HG02981 (cell line): ENCODE measurements at regions not wholly inside any gene's neighbourhood (a gene's known extent, or its start where the extent isn't known, plus 50 kb on each side); places are given as distances from the start of the nearest gene placed in this dataset.

Source experiments
- ATAC-seq: cut with Tn5 transposase; IDR thresholded peaks from one replicate; pipeline ENCODE4 v1.9.1; 2021; ENCODE audit warnings: mild to moderate bottlenecking, moderate library complexity; ENCODE audit not compliant: unreplicated experiment

DNA sequence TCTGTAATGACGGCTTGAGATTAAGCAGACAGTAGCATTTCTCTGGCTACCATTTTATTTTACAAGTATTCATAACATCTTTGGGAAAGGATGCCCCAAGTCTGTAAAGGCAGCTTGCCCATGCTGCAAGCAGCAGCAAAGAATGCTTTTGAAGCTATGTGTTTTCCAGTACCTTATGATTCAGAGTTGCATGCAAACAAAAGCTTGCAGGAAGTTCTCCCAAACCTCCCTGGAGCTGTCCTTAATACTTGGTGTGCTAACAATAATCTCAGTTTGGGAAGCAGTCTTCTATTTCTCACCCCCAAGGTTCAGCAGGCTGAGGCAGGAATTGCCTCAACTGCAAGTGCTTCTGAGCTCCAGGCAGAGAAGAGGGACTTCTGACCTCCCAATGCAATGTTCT, 60.8 kb downstream of the CCNA1 start:
- no peak for ATAC-seq

DNA sequence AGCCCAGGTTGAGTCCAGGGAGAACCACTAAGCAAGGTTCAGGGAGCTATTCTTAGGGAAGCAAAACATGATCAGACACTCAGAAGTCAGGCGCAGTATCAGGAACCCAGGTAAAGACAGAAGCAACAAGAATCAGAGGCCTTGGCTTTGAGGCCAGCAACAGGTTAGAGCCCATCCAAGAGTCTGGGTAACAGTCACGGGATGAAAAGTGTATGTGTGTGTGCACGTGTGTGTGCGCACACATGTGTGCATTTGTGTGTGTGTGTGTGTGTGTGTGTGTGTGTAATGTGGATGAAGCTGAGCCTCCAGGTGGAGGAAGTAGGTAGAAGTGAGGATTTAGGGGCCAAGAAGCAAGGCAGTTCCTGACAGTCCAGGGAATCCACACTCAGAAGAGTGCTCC, 63.1 kb downstream of the CCNA1 start:
- ATAC-seq = no peak

DNA sequence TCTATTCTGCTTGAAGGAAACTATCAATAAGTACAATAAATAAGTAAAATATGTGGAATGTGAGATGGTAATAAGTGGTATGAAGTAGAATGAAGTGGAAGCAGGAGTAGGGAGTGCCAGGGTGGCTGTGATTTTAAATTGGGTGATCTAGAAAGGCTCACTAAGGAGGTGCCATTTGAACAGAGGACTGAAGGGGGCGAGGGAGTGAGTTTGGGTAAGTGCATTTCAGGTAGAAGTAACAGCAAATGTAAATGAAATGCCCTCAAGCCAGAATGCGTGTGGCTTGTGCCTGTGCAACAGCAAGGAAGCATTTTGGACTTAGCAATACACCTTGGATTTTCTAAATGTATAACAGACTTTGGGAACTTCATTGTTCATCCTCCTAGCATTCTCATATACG, 77.1 kb downstream of the CCNA1 start:
- no peak for ATAC-seq

DNA sequence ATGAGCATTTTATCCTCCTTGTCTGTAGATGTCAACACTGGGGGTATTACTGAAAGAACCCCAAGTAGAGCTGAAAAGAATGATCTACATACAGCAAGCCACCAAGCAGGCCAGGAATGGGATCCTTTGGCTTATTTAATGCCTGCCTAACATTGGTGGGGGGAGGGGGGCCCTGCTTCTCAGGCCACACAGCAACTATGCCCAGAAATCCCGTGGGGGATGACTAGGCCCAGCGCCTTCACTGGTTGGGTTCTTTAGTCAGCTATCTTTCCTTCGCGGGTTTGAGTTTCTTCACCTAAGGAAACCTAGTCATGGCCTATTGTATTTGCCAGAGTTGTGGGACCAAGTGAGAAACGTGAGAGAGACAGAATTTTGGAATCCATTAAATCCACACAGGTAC, 80.5 kb downstream of the CCNA1 start:
- ATAC-seq = no peak

DNA sequence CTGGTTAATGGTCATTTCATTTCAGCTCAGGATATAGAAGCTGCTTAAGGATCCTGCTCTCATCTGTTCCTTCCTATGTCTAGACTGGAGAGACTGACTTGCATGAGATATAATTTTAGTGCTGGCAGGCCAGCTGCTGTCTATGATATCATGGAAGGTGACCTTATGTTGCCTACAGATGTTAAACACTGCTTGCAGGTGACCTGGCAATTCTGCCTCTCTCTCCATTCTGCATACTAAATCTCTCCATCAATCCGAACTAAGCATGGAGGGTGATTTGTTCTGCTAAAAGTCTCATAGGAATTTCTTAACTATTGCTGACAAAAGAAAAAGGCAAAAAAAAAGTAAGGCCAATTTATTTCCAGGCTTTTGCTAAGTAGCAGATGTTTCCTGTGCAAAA, 81.0 kb downstream of the CCNA1 start:
- ATAC-seq = no peak

DNA sequence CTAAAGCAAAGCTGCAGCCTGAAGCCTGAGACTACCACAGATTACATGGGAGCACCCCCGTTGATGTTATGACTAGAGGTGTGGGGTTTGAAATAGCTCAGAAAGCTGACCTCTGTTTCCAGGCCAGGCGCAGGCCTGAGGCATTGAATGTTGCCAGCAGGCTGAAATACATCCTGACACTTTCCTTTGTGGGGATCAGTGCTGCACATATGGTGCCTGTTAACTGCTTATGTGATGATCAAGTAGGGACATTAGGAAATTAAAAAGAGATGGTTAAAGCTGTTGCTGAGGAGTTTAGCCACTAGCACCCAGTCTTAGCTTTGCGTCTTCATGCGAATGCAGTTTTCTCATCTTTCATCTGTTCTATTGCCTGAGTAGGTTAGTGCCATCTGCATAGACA, 83.2 kb downstream of the CCNA1 start:
- ATAC-seq = no peak

DNA sequence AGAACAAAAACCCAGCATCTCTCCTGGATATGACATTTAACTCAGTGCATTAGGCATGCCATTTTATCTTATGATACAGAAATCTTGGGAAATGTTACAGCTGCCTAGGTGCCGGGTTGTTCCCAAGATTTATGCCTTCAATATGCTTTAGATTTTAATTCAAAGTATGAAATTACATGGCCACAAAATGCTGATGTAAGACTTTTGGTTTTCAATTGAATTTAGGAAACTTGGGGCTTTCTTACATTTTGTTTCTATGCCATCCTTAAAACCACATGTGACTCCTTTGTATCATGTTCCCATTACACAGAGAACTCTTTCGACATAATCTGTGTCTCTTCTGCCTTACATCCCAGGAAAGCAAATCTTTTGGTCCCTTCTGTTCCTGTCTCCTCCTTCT, 83.9 kb downstream of the CCNA1 start:
- no peak for ATAC-seq

DNA sequence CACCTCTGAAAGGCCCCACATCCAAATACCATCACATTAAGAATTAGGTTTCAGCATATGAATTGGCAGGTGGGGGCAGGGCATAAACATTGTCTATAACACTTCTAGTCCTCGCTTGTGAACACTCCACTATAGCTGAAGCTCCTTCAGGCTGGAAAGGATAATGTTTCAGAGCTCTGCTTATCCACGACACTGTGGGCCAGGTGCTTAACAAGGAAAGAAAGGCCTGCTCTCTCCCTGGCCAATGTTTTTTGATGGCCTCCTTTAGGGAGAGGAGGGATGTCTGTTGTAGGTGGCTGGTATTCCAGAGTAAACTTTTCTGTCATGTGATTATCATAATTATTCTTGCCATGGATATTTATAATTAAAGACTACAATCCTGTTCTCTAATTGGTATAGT, 86.4 kb downstream of the CCNA1 start:
- ATAC-seq = no peak

DNA sequence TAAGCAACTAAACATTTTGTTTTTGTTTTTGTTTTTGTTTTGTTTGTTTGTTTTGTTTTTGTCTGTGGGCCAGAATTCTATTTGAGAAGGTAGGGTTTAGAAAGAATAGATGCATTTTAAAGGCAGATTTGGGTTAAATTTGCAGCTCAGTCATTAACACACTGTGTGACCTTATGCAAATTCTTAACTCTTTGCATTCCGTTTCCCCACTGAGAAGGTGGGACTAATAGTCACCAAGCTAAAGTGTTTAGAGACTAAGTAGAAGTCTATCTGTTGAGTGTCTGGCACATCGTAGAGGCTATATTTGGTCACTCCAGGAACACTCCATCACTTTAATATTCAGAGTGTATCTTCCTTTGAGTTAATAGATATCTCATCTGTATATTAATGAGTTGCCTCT, 87.1 kb downstream of the CCNA1 start:
- no peak for ATAC-seq

DNA sequence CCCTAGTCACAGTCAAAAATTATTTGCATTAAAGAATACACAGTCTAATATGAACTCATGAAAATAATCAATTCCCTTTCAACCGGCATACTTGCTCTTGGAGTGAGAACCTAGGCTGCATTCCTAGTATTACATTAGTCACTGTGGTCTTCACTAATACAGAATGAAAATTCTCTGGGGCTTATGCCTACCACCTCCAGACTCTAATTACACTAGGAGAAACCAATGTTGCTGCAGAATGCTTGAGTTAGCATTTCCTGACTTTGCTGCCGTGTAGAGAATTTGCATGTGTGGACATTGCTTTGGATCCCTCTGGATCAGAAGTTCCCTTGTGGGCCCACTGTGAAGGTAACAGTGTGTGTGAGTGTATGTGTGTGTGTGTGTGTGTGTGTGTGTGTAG, 87.8 kb downstream of the CCNA1 start:
- ATAC-seq = no peak

DNA sequence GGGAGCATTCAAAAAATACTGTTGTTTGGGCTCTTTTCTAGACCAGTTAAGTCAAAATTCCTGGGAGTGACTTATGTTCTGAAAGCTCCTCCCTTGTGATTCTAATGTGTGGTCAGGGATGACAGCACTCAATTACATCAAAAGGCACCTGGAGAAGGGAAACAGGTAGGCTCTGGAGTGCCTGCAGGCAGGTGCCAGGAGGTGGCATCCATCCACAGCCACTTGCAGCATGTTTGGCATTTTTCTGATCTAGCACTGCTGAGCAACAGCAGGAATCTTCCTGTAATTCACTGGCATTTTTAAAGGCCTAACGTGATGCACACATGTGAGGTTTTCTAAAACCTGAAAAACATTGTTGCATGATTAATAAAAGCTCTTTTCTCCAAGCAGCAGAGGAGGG, 94.6 kb downstream of the CCNA1 start:
- ATAC-seq = no peak

DNA sequence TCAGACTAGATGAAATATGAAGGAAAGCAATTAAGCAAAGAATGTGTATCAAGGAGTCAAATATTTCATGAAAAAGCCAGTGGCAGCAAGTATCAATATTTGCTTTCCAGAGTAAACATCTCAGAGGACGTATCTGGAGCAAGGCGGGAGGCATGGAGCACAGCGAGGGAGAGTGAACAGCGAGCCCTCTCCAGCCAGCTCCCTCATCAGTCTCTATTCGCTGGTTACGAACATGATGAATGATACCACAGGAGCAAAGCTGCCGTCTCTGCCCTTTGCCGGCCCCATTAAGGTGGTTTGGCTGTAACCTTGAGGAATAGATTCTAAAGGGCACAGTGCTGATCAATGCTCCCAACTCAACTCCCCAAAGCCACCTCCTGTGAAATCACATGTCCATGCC, 95.8 kb downstream of the CCNA1 start:
- no peak for ATAC-seq

DNA sequence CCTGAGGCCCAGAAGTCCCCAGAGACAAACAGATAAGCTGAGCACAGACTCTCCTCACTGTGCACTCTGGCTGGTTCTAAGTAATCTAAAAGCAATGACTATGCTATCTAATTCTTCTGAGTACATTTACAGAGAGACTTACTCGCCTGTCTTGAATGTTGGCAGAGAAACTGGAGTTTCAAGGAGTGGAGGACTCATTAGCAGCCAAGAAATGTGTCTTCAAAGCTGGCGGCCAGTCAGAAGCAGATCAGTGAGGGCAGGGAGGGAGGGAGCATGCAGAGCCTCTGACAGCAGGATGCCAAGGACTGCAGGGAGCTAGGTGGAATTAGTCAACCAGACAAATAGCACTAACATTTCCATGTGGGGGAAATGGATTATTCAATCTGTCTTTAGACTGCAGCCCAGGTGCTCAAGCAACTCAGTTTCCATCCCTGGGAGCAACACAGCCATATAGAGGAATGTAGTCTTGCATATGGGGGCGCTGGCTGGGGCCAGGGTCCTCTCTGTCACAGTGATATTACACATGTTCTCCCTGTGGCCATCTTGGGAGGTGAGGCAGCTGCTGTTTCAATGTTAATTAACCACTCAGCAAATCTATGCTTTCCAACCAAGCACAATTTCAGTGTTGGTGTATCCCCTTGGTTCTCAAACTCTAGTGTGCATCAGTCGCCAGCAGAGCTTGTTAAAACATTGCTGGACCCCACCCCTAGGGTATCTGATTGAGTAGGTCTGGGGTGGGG, 97.9 kb downstream of the CCNA1 start:
- ATAC-seq = no peak

DNA sequence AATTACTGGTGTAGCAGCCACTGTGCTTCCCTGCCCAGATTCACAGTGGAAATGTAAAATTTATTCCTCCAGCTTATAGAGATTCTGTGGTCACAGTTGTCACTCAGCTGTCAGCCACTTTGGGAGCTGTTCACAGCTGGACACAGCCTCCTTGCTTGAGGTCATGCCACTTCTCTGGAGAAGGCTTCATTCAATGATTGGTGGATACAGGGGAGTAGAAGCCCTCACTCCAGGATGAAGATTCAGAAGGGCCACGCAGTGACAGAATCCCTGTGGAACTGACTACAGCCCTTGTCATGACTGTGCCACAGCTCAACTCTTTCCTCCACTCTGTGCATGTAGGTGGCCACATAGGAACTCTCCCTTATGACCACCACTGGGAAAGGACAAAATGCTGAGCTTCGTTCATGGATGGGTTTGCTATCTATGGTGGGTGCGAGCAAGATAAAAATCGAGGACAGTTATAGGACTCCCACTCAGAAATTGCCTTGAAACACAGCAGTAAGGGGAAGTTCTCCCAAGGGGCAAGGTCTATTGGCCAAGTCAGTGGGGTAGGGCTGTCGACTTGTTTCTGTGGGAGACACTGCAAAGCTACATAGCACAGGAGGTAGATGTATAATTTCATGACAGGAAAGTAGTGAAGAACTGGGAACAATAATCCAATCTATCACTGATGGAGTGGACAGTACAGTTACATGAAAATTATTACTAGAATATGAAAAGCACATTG, 98.7 kb downstream of the CCNA1 start:
- ATAC-seq = no peak

DNA sequence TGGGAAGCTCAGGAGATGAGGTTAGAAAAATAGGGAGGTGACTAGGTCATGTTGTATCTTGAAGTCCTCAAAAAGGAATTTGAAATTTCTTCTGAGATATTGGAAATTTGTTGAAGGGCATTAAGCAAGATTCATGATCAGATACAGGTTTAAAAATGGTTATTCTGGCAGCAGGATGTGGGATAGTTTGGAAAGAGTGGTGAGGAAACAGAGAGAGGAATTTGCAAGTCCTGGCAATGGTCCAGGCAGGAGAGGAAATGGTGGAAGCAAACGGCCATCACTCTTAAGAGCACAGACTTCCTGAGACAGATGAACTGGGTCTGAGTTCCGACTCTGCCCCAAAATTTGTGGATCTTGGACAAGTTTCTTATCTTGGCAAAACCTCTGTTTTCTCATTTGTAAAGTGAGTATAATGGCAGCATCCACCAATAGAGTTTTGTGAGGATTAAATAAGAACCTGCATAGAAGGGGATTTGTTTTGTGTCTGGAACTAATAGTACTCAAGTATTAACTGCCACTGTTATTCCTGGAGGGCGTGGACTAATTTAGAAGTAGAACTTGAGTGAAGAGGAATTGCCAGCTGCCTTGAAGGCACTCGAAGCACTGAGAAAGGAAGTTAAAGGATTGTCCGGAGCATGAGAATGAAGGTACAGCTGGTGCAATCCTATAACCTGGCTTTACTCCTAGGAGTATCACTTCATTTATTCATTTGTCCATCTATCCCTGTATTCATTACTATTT, 99.6 kb downstream of the CCNA1 start:
- no peak for ATAC-seq

DNA sequence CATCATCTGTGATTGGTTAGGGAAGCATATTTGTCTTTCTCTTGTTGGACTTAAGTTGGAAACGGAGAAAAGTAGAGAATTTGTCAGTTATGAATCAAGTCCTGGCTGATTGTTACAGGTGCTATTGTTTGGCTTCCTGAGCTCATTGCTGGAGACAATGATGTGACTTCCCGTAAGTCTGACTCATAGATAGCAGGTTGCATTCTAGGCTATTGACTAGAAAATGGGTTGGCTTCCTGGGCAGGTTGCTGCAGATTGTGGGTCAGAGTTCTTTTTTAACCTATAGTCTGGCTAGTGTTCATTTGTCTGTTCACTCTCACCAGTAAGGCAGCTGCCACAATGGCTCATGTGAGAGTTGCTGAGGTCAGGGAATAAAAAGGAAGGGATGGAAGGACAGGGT, 101.5 kb downstream of the CCNA1 start:
- no peak for ATAC-seq

DNA sequence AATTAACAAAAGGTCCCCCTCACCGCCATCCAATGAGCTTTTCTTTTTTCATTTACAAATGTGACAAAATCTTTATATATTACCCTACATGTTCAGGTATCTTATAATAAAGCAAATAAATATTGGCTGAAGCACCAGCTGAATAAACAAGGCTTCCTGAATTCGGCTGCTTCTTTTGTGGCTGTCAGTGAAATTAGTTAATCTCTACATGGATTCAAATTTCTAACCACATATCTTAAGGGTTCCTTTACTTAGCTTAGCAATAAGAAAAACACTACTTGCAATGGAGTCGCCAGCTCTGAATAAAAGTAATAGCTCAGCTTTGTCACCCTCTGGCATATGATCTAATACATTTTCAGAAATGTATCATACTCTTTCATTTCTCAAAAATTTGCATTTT, 104.3 kb downstream of the CCNA1 start:
- ATAC-seq = no peak

DNA sequence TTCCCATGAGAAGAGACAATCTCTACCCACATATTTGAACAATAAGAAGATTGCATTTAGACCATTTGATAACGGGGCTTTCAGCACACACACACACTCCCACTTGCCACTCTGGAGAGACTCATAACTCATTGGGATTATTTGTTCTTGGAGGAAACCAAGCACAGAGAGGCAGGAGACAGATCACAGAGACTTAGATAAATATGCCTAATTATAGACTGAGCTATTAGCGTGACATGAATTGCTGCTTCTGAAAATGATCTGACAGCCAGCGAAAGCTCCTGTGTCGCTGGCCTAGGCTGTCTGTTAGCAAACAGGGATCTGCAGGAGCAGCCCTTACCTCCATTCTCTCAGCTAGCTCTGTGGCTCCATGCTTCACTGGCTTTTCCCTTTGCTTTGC, 111.4 kb downstream of the CCNA1 start:
- no peak for ATAC-seq

DNA sequence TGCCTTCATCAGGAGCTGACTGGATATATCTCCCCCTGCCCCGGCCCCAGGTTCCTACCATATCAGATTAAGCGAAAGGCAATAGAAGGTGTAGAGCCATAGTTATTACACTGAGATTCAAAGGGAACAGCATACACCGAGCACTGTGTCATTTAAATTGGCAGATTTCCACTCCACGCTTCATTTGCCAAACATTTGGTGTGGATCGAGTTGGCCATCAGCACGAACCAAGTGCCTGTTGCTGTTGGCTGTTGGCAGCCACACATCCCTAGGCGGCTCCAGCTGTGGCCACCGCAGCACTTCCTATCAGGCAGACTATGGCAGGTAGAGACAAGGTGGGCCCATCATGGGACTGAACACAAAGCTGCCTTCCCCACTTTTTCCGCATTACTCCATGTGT, 115.8 kb downstream of the CCNA1 start:
- ATAC-seq = no peak

DNA sequence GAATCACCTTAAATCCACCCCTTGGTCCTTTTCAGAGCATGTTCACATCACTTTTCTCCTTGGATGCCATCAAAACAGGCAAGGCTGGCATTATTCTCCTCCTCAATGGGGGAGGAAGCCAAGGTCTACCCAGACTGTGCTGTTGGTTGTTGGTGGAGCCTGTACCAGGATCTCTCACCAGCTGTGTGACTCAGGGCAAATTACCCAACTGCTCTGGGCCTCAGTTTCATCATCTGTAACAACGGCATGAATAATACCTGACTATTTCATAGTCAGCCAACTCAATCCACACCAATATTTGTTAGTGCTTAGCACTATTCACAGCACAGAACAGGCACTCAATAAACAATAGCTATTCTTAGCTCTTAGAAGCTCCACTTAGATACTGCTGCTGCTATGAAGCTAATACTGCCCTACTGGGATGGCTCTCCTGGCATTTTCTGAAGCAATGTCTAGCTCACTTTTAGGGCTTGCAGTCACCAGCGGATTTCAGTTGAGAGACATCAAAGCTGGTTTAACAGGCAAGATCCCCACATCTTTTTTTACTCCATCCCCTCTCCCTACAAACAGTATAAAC, 116.9 kb downstream of the CCNA1 start:
- ATAC-seq = no peak

DNA sequence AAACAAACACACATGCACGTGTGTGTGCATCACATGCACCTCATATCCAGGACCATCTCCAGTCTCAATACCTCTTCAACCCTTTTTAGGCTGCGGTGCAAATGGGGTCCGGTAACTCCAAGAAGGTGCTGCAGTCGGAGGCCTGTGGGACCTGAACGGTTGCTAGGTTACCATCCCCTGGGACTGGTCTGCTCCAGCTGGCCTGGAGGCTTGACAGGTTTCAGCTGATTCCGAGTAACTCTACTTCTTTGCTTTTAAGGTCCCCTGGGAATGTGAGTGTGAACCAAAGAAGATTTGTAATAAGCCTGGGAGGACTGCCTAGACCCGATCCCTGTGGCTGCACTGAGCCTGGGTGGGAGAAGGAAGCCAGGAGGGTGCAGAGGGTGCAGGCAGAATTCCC, 117.5 kb downstream of the CCNA1 start:
- no peak for ATAC-seq

DNA sequence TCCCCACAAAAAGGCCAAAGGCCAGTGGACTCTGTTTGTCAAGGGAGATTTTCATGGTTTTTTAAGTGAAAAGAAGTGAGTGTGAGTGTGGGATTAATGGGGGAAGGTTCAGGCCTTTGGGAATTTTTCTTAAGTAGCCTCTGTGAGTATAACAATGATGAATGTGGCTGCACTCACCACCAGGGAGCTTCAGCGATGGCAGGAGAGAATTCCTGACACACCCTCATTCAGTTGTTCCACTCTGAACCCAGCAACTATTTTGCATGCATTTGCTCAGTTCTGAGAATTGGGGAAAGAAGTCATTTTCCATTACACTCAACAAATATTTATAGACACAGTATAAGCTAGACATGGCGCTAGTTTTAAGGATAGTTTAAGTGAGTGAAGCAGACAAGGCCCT, 117.9 kb downstream of the CCNA1 start:
- ATAC-seq = no peak
